ENCODE measurements at regions not wholly inside any gene's neighbourhood (a gene's known extent, or its start where the extent isn't known, plus 50 kb on each side); places are given as distances from the start of the nearest gene placed in this dataset.
"Not testable (repeated sequence)": the region's sequence is repeated elsewhere in the genome, so short reads cannot be mapped to it uniquely, and the experiment has no call there.

GRCh38 chr20:2203436-2203835 is 92.4 kb upstream of the TGM3 start:
- no peak for DNase-seq

GRCh38 chr20:2204021-2204420 is 91.8 kb upstream of the TGM3 start:
- no peak for DNase-seq

- peak; percentile 86 for DNase-seq
These were observed 88.6 kb upstream of the TGM3 start for GRCh38 chr20:2206957-2207769.

- no peak for DNase-seq
These were observed 88.1 kb upstream of the TGM3 start for GRCh38 chr20:2207770-2208097.

GRCh38 chr20:2208897-2209296 is 86.9 kb upstream of the TGM3 start:
- no peak for DNase-seq

GRCh38 chr20:2210646-2211552 is 84.9 kb upstream of the TGM3 start:
- DNase-seq, result no peak

- no peak for DNase-seq
These were observed 83.3 kb upstream of the TGM3 start for GRCh38 chr20:2212456-2213015.

- DNase-seq, result no peak
These were observed 82.4 kb upstream of the TGM3 start for GRCh38 chr20:2213401-2213800.

- no peak for DNase-seq
These were observed 77.8 kb upstream of the TGM3 start for GRCh38 chr20:2217857-2218539.

GRCh38 chr20:2219481-2220006 is 76.3 kb upstream of the TGM3 start:
- DNase-seq, result no peak

GRCh38 chr20:2220298-2220697 is 75.5 kb upstream of the TGM3 start:
- no peak for DNase-seq

- no peak for DNase-seq
These were observed 73.9 kb upstream of the TGM3 start for GRCh38 chr20:2221921-2222320.

GRCh38 chr20:2223558-2224367 is 72.0 kb upstream of the TGM3 start:
- no peak for DNase-seq

- no peak for DNase-seq
These were observed 71.5 kb upstream of the TGM3 start for GRCh38 chr20:2224368-2224639.

- not testable (repeated sequence) for DNase-seq
These were observed 68.5 kb upstream of the TGM3 start for GRCh38 chr20:2227285-2227684.

GRCh38 chr20:2227861-2228260 is 67.9 kb upstream of the TGM3 start:
- DNase-seq, result no peak

- DNase-seq, result no peak
These were observed 66.9 kb upstream of the TGM3 start for GRCh38 chr20:2228926-2229325.

- no peak for DNase-seq
These were observed 64.9 kb upstream of the TGM3 start for GRCh38 chr20:2230726-2231488.

- no peak for DNase-seq
These were observed 64.1 kb upstream of the TGM3 start for GRCh38 chr20:2231701-2232100.

GRCh38 chr20:2234598-2235191 is 61.1 kb upstream of the TGM3 start:
- DNase-seq, result peak; percentile 50

GRCh38 chr20:2236256-2236655 is 59.5 kb upstream of the TGM3 start:
- DNase-seq, result no peak
